KBM-7 (cell line): ENCODE measurements at regions not wholly inside any gene's neighbourhood (a gene's known extent, or its start where the extent isn't known, plus 50 kb on each side); places are given as distances from the start of the nearest gene placed in this dataset.
"Not testable (repeated sequence)": the region's sequence is repeated elsewhere in the genome, so short reads cannot be mapped to it uniquely, and the experiment has no call there.

Experiments
- DNase-seq: peaks from one replicate; pipeline ENCODE4 v3.0.0-alpha.2; 2015
- in situ Hi-C: fragments of 300-500 bp; cut with MboI; formaldehyde crosslinking; loops from 2 replicates; pipeline ENCODE4 v1.14.3; 2020; ENCODE audit warnings: low sequenced_read_pairs, low pct_unique_long_range_greater_than_20kb, mixed read lengths

DNA sequence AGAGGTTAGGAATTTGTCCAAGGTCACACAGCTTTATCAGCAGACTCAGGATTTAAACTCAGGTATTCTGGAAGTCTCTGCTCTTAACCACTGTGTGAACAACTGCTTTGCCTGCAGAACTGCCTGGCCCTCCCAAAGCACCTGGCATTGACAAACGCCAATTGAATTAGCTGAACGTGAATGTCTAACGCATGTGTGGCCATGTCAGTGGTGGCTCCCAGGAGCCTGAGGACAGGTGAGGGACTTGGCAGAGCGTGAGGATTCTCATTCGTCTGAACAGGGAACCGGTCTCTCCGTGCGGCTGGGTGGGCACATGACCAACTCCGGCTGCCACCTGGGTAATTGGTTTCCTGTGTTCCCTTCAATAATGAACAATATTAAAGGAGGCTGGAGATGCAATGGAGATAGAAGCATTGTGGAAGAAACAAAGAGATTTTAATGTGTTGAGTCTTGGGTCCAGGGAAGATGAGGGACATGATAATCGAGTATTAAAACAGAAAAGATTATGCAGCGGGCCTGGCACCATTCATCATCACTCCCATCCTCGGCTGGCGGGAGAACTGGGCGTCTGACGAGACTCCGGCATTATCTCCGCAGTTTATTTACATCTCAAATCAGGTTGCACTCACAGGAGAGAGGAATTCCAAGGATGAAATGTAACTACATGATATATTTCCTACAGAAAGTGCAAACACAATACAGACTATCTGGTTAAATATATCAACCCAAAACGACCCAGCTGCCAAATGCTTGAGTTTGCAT, 113.5 kb downstream of the NPIPB5 start:
- in situ Hi-C loops, result no loop called here
- DNase-seq, result no peak

DNA sequence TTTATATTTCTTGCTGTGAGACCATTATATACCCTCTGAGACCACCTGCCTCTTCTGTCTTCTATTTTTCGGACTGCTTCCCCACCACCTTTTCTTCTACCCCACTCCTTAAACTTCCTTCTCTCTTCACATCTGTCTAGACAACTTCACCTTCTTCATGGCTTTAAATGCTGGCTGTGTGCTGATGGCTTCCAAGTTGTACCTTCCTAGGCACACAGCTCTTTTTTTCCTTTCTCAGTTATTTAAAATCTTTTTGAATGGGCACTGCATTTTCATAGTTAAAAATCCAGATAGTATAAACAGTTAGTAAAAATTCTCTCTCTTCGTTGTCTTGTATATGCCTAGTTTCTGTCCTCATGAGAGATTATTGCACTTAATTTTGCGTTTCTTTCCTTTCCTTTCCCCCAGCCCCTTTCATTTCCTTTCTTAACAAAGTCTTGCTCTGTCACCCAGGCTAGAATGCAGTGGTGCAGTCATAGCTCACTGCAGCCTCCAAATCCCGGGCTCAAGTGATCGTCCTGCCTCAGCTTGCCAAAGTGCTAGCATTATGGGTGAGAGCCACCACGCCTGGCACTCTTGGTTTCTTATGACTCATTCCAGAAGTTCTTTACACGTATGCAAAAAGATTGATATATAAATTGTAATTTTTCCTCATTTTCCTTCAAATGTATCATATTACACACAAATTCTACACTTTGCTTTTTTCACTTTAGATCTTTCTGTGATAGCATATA, 114.3 kb downstream of the NPIPB5 start:
- DNase-seq, result no peak
- in situ Hi-C loops, result no loop called here

DNA sequence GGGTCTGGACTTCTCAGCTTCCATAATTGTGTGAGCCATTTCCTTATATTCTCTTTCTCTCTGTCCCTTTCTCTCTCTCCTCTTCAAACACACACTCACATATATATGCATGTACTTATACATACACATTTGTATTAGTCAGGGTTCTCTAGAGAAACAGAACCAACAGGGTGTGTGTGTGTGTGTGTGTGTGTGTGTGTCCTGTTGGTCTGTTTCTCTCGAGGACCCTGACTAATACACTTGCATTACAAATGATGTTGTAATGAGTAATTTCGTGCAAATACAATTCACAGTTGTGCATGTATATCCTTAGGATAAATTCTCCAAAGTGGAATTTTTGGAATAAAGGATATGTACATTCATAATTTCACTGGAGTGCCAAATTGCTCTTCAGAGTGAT, 115.3 kb downstream of the NPIPB5 start:
- DNase-seq, result no peak
- in situ Hi-C loops, result no loop called here

DNA sequence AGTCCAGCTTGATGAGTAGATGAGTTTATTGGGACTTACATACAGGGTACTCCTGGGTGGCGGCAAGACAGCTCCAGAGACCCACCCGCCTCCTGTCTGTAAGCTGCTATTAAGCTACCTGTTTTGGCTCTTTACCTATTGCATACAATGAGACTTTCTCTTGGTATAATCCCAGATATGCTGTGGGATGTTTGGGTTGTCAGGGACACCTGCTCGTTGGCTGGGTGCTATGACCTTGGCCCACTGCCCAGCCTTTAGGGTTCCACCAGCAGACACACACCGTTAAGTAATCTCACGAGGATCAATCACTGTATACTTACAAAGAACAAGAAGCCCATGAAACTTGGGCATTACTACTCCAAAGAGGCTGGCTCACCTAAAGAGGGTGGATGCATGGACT, 116.4 kb downstream of the NPIPB5 start:
- in situ Hi-C loops, result no loop called here
- no peak for DNase-seq

DNA sequence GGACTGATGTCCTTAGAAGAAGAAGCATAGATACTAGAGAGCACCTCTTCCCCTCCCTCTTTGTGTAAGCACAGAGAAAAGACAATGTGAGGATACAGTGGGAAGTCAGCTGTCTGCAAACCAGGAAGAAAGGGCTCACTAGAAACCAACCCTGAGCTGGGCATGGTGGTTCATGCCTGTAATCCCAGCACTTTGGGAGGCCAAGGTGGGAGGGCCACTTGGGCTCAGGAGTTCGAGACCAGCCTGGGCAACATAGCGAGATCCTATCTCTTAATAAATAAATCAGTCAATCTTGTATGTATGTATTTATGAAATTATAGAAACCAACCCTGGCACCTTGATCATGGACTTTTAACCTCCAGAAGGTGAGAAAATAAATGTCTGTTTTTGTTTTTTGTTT, 118.3 kb downstream of the NPIPB5 start:
- DNase-seq, result no peak
- in situ Hi-C loops, result no loop called here

DNA sequence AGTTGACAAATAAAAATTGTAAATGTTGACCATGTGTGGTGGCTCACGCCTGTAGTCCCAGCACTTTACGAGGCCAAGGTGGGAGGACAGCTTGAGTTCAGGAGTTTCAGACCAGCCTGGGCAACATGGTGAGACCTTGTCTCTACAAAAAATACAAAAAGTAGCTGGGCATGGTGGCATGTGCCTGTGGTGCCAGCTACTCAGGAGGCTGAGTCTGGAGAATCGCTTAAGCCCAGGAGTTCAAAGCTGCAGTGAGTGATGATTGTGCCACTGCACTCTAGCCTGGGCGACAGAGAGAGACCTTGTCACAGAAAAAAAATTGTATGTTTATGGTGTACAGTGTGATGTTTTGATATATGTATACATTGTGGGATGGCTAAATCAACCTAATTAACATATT, 119.6 kb downstream of the NPIPB5 start:
- in situ Hi-C loops, result no loop called here
- no peak for DNase-seq

DNA sequence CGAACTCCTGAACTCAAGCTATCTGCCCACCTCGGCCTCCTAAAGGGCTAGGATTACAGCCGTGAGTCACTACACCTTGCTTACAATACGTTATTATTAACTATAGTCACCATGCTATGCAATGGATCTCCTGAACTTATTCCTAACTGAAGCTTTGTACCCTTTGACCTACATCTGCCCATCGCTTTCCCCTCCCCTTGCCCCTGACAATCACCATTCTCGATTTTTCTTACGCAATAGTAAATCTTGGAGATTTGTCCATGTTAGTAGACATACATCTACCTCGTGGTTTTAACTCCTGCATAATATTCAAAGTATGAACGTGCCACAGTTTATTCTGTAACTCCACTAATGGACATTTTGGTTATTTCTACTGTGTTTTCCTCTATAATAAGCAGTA, 120.6 kb downstream of the NPIPB5 start:
- DNase-seq, result no peak
- in situ Hi-C loops, result no loop called here

- in situ Hi-C loops, result no loop called here
Measured at GRCh38 chr16:22632606-22633005, 121.9 kb downstream of the NPIPB5 start.

GRCh38 chr16:22633280-22633679, 122.6 kb downstream of the NPIPB5 start:
- no peak for DNase-seq
- in situ Hi-C loops, result no loop called here

More at GRCh38 chr16:22632606-22633005, 121.9 kb downstream of the NPIPB5 start:
- DNase-seq, result no peak

- no peak for DNase-seq
- in situ Hi-C loops, result no loop called here
Measured at GRCh38 chr16:22633799-22634198, 123.1 kb downstream of the NPIPB5 start.

GRCh38 chr16:22634954-22635353, 124.3 kb downstream of the NPIPB5 start:
- in situ Hi-C loops, result no loop called here
- DNase-seq, result no peak

- in situ Hi-C loops, result no loop called here
- no peak for DNase-seq
Measured at GRCh38 chr16:22635357-22635761, 124.7 kb downstream of the NPIPB5 start.

DNA sequence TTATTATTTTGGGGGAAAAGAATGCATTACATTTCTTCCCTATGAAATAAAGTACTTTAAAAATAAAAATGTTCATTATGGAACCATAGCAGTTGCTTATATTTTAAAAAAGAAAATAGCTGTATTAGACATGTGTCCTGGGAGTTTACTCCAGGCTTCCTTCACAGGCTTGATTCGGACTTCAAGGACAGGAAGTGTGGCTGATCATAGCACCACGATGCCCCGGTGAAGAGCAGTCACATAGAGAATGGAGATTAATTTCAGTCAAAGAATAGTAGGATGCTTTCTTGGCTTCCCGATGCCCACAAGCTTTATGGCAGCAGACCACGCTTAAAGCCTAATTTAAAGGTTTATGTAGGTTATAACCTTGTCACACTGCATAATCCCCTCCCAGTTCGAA, 125.1 kb downstream of the NPIPB5 start:
- in situ Hi-C loops, result no loop called here
- no peak for DNase-seq

DNA sequence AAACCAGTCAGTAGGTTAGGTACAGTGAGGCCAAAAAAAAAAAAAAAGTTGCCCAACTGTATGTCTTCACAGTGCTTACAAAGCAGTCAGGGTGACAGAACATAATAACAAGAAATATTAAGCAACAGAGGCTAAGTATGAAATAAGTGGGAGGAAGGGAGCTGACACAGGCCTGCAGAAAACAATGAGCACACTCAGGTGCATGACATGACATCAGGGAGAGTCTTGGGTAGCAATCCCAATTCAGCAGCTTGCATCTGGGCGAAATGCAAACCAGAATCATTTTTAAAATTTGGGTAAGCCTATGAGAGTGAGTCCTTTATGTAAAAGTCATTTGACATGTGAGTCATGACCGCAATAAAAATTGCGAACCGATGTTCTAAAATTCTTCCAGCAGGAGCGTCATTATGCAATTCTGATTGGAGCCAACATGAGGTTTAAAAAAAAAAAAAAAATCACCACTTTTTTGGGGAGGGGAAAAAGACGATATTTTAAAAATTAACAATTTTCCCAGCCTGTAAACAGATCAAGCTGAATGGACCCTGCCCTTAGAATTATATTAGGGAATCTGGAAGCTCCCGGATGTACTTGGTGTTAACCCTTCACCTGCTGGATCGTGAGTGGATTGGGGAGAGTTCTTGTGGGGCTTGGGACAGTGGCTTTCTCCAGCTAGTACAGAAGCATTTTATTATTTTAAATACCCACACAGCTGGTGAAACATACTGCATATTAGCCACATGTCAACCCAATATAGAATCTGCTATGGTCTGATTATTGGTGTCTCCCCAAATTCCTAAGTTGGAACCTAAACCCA, 127.9 kb downstream of the NPIPB5 start:
- no peak for DNase-seq
- in situ Hi-C loops, result no loop called here

- in situ Hi-C loops, result no loop called here
- DNase-seq, result peak; percentile 36
Measured at GRCh38 chr16:22641131-22641628, 130.5 kb downstream of the NPIPB5 start.

GRCh38 chr16:22642416-22643088, 131.9 kb downstream of the NPIPB5 start:
- in situ Hi-C loops, result no loop called here
- DNase-seq, result no peak

DNA sequence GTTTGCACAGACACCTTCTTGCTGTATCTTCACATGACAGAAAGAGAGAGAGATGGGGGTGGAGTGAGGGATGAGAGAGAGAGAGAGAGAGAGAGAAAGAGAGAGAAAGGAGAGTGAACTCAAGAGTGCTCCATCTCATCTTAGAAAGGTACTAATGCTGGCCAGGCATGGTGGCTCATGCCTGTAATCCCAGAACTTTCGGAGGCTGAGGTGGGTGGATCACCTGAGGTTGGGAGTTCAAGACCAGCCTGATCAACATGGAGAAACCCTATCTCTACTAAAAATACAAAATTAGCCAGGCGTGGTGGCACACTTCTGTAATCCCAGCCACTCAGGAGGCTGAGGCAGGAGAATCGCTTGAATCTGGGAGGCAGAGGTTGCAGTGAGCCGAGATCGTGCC, 132.5 kb downstream of the NPIPB5 start:
- in situ Hi-C loops, DNase-seq: not testable (repeated sequence)

DNA sequence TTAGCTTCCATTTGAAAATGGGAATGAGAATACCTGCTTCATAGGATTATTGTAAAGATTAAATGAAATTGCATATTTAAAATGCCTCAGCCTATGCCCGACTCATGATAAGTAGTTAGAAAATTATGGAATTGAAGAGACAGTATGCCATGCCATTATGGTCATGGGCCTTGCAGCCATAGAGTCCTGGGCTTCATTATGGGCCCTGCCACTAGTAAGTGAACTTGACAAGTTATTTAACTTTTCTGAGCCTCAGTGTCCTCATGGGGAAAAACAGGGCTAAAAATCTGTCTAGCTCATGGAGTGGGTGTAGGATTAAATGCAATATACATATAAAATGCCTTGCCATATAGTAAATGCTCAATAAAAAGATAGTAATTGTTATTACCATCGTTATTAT, 133.2 kb downstream of the NPIPB5 start:
- DNase-seq, result no peak
- in situ Hi-C loops, result no loop called here

DNA sequence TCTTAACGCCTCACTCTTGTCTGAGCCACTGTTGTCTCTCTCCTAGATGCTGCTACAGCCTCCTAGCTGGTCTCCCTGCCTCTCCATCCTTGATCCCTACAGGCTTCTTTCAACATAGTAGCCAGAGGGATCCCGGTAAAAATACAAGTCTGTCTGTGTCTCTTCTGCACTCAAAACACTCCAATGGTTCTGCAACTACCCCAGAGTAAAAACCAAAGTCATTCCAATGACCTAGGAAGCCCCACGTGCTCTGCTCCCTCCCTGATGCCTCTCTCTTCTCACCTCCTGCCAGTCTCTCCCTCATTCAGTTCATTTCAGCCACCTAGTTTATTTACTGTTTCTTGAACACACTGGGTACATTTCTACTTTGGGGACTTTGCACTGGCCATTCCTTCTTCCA, 135.2 kb downstream of the NPIPB5 start:
- DNase-seq, result no peak
- in situ Hi-C loops, result no loop called here
